Stimulated activated naive CD8-positive, alpha-beta T cell treated with anti-CD3 and anti-CD28 coated beads, Interleukin-15, Interleukin-2, amounts not matched to agents 100 ng/mL and 50 ng/mL, for 24 hours (primary cell): ENCODE measurements at regions not wholly inside any gene's neighbourhood (a gene's known extent, or its start where the extent isn't known, plus 50 kb on each side); places are given as distances from the start of the nearest gene placed in this dataset.
"Not testable (repeated sequence)": the region's sequence is repeated elsewhere in the genome, so short reads cannot be mapped to it uniquely, and the experiment has no call there.

Experiments used
- H3K27ac Mint-ChIP-seq: one replicate; pipeline ENCODE4 v1.8.0; 2021; ENCODE audit warnings: mild to moderate bottlenecking, mixed read lengths
- H3K27me3 Mint-ChIP-seq: one replicate; pipeline ENCODE4 v1.8.0; 2021; ENCODE audit warnings: mixed read lengths
- H3K36me3 Mint-ChIP-seq: one replicate; pipeline ENCODE4 v1.8.0; 2021; ENCODE audit warnings: low read depth, mixed read lengths
- H3K4me1 Mint-ChIP-seq: one replicate; pipeline ENCODE4 v1.8.0; 2021; ENCODE audit warnings: low read depth, mixed read lengths
- H3K4me3 Mint-ChIP-seq: one replicate; pipeline ENCODE4 v1.8.0; 2021; ENCODE audit warnings: mild to moderate bottlenecking, mixed read lengths
- H3K9me3 Mint-ChIP-seq: one replicate; pipeline ENCODE4 v1.8.0; 2021; ENCODE audit warnings: mixed read lengths

DNA sequence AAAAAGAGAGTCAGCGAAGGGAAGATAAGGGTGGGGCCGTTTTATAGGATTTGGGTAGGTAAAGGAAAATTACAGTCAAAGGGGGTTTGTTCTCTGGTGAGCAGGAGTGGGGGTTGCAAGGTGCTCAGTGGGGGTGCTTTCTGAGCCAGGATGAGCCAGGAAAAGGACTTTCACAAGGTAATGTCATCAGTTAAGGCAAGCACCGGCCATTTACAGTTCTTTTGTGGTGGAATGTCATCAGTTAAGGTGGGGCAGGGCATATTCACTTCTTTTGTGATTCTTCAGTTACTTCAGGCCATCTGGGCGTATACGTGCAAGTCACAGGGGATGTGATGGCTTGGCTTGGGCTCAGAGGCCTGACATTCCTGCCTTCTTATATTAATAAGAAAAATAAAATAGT, 118.6 kb downstream of the TLR5 start:
- not testable (repeated sequence) for H3K36me3 Mint-ChIP-seq, H3K4me1 Mint-ChIP-seq, H3K27ac Mint-ChIP-seq, H3K27me3 Mint-ChIP-seq, H3K4me3 Mint-ChIP-seq, H3K9me3 Mint-ChIP-seq

DNA sequence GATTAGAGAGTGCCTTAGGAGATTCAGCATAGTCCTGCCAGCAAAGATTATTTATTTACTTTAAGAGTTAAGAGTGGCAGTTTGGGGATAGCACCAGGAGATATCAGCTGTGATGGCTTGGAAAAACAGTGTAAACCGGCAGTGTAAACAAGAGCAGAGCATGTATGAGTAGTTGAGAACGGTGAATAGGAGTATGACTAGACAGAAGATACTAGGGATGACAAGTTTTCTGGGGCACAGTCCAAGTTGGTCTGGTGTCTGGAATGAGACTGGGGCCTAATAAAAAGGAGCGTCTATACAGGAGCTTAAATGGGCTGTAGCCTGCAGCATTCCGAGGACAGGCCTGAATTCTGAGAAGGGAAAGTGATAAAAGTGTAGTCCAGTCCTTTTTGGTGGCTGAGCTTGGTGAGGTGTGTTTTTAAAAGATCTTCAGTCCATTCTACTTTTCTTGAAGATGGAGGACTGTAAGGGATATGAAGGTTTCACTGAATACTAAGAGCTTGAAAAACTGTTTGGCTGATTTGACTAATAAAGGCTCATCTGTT, 117.8 kb downstream of the TLR5 start:
- H3K9me3 Mint-ChIP-seq, H3K27me3 Mint-ChIP-seq, H3K4me1 Mint-ChIP-seq, H3K27ac Mint-ChIP-seq, H3K36me3 Mint-ChIP-seq, H3K4me3 Mint-ChIP-seq: not testable (repeated sequence)

DNA sequence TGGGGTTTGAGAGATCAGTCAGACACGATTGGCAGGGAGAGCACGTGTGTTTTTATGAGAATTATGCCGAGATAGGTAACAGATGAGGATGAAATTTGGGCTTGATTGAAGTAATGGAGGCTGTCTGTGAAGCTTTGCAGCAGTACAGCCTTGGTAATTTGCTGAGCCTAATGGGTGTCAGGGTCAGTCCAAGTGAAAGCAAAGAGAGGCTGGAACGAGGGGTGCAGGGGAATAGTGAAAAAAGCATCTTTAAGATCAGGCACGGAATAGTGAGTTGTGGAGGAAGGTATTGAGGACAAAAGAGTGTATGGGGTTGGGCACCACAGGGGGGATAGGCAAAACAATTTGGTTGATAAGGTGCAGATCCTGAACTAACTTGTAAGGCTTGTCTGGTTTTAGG, 116.4 kb downstream of the TLR5 start:
- not testable (repeated sequence) for H3K27ac Mint-ChIP-seq, H3K4me3 Mint-ChIP-seq, H3K9me3 Mint-ChIP-seq, H3K36me3 Mint-ChIP-seq, H3K27me3 Mint-ChIP-seq, H3K4me1 Mint-ChIP-seq

DNA sequence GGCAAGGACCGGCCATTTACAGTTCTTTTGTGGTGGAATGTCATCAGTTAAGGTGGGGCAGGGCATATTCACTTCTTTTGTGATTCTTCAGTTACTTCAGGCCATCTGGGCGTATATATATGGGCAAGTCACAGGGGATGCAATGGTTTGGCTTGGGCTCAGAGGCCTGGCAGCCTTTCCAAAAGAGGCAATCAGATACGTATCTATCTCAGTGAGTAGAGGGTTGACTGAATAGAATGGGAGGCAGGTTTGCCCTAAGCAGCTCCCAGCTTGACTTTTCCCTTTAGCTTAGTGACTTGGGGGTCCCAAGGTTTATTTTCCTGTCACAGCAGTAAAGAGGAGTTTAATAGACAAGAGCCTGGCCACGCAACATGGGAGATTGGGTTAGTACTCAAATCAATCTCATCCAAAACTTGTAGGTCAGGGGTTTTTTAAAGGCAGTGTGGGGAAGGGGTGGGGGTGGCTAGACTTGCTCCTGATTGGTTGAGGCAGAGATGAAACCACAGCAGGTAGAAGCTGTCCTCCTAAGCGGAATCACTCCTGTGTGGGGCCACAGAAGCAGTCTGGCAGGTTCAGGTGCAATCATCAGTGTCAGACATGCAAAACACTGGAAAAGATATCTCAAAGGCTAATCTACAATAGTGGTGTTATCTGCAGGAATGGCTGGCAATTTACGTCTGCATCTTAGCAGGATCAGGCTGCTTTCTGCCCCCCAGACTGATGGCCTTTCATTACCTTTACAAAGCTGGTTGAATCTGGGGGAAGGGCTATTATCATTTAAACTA, 112.9 kb downstream of the TLR5 start:
- Mint-ChIP-seq H3K27ac (no peak overlapping the region), H3K4me1 (no peaks in the 10 kb centered on the region), H3K36me3 (no peaks in the 10 kb centered on the region), H3K27me3 (no peaks in the 10 kb centered on the region), H3K9me3 (no peaks in the 10 kb centered on the region), H3K4me3 (no peak overlapping the region)

DNA sequence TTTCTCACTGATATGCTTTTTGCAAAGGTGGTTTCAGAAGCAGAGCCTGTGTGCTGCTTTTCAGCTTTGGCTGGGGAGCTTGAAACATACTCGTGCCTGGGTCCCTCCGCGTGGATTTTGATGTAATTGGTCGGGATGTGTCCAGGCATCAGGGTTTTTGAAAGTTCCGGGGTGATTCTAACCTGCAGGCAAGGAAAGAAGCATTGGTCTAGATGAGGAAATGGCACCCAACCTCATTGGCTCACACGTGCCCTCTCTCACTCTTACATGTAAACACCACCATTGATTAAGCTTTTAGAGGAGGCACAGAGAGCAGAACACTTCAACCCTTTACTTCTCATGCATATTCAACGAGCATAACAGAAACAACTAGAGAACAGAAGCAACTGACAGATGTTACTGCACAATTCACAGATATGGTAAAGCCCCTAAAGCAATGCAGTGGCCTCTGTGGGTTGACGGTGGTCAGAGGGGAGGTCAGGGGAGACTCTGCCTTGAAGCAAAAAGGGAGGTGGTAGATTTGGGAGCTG, 112.1 kb downstream of the TLR5 start:
- H3K27me3 Mint-ChIP-seq = peaks cover 2% of the 10 kb centered on the region
- no peak overlapping the region for H3K27ac Mint-ChIP-seq
- H3K36me3 Mint-ChIP-seq = no peaks in the 10 kb centered on the region
- H3K4me1 Mint-ChIP-seq = no peaks in the 10 kb centered on the region
- H3K4me3 Mint-ChIP-seq = no peak overlapping the region
- H3K9me3 Mint-ChIP-seq = no peaks in the 10 kb centered on the region

DNA sequence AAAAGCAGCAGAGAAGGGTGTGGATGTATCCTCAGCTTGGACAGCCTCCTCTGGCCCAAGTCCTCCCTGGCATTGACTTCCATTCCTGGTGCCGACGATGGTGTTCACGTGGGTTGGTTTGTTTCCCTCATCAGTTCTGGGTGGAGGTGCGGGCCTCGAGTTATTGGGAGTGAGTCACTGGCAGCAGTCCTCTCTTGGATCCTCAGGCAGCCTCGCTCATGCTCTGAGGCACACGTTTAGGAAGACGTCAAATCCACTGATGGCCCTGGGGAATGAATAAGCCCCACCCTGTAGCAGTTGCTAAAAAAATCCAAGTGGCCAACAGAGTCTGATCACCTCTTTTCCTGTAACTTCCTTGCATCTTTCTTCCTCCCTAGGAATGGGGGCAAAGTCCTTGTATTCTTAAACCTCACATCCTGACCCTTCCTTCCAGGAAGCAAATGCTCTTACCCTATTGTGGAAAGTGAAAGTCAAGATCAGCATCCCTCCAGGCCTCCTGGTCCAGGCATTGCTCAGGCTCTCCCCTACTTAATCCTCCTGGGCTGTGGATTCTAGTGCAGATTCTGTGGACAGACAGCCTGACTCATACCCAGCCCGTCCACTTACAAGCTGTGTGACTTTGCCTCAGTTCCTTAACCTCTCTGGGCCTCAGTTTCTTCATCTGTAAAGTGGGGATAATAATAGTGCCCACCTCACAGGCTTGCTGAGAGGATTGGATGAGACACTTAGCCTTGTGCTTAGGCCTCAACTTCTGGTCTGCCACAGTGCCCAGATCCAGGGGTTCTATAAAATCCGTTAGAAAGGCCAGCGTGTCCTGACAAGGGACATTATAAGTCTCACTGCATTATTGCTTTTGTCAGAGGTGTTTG, 111.1 kb downstream of the TLR5 start:
- no peaks in the 10 kb centered on the region for H3K4me1 Mint-ChIP-seq
- no peak overlapping the region for H3K4me3 Mint-ChIP-seq
- no peaks in the 10 kb centered on the region for H3K9me3 Mint-ChIP-seq
- no peak overlapping the region for H3K27ac Mint-ChIP-seq
- H3K27me3 Mint-ChIP-seq = peaks cover 6% of the 10 kb centered on the region
- no peaks in the 10 kb centered on the region for H3K36me3 Mint-ChIP-seq

DNA sequence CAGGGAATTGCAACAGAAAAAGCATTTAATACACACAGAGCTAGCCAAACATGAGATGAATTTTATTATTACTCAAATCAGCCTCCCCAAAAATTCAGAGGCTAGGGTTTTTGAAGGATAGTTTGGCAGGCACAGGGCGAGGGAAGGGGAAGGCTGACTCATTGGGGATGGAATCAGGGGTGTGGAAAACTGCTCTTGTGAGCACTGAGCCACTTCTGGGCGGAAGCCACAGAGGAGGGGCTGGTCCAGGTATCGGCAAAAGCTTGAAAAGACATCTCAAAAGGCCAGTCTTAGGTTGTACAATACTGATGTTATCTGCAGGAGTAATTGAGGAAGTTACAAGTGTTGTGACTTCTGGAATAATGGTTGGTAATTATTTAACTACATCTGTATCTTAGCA, 109.4 kb downstream of the TLR5 start:
- Mint-ChIP-seq H3K27me3 (peaks cover 6% of the 10 kb centered on the region), H3K27ac (no peak overlapping the region), H3K36me3 (no peaks in the 10 kb centered on the region), H3K4me1 (no peaks in the 10 kb centered on the region), H3K4me3 (no peak overlapping the region), H3K9me3 (no peaks in the 10 kb centered on the region)

DNA sequence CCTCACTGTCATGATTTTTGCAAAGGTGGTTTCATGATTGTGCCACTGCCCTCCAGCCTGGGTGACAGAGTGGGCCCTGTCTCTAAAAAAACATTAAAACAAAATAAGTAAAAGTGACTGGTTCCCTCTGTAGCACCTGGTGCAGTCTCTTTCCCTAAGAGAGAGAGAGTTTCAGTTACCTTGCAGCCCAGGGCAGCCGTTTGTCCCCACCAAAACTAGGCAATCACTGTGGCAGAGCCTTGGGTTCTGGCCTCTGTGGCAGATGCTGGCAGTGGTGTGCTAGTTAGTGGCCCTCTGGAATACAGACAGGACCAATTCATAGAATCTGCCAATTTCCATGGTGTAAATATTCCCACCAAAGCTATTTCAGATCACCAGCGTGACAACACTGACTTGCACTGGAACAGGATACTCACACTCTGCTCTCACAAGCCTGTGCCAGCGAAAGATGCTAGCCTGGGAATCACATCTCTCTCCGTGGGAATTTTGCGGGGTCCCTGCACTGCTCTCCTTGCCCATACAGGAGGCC, 108.7 kb downstream of the TLR5 start:
- Mint-ChIP-seq H3K4me3 (no peak overlapping the region), H3K27ac (no peak overlapping the region), H3K9me3 (no peaks in the 10 kb centered on the region)

DNA sequence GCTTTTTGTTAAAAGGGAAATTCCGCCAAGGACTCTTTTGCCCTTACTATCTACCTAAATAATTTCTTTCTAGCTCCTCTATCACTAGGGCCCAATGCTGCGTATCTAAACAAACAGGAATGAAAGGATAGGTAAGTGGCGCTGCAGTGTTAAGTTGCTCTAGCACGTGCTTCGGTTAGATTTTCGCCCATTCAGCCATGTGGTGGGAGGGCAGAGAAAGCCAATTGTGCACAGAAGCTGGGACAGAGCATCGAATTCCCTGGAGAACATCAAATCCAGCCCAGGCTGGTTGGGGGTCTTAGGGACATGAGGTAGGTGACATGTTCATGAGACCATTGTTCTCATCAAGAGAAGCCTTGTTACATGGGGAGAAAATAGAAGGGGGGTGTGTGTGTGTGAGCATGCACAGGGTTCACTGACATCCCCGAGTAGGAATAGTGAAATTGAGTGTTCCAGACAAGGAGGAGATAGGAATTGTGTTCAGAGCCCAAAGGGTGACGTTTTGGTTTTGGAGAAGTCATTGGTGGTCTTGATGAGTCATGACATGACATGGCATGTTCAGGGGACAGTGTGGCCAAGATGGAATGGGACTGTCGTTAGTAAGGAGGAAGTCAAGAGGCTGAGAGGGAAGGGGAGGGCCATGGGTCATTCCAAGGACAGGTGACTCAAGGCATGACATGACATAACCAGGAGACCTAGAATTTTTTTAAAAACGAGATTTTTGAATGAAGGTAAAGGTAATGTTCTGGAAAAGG, 107.1 kb downstream of the TLR5 start:
- Mint-ChIP-seq H3K27me3 (peaks cover 6% of the 10 kb centered on the region), H3K36me3 (no peaks in the 10 kb centered on the region), H3K9me3 (no peaks in the 10 kb centered on the region), H3K4me1 (no peaks in the 10 kb centered on the region), H3K4me3 (no peak overlapping the region), H3K27ac (no peak overlapping the region)

More for the DNA sequence above, 108.7 kb downstream of the TLR5 start:
- Mint-ChIP-seq H3K27me3 (peaks cover 6% of the 10 kb centered on the region), H3K4me1 (no peaks in the 10 kb centered on the region), H3K36me3 (no peaks in the 10 kb centered on the region)

DNA sequence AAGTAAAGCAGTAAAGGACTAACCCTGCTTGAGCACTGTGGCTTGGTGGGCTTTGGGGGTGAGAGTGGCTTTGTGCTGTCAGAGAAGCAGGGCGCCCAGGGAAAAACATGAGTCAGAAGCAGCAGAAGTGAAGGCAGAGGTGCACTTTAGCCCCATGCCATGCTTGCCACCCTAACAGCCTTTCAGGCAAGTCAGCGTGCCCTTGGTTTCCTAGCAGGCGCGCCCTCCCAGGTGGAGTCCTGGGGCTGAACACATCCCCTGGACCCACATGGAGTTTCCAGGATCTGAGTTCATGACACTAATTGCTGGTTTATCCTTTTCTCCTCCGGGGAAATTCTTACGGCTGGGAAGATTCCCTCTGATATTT, 106.6 kb downstream of the TLR5 start:
- Mint-ChIP-seq H3K27ac (no peak overlapping the region), H3K9me3 (no peaks in the 10 kb centered on the region), H3K4me3 (no peak overlapping the region), H3K36me3 (no peaks in the 10 kb centered on the region), H3K27me3 (peaks cover 6% of the 10 kb centered on the region), H3K4me1 (no peaks in the 10 kb centered on the region)

DNA sequence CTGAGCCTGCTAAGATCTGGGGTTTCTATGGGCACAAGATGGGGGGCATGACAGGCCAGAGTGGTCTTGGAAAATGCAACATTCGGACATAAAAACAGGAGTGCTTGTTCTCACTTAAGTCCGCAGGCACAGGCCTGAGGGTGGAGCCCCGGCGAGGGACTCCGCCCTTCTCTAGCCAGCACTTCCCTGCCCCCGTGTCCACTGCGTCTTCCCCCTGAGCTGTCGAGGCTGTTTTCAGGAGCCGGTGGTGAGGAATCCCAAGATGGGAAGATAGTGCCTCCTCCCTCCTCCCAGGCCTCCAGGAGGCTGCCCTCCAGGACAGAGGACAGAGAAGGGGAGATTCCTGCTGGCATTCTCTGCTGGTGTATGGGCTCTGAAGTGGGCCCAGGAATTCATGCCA, 105.2 kb downstream of the TLR5 start:
- H3K9me3 Mint-ChIP-seq = no peaks in the 10 kb centered on the region
- H3K4me1 Mint-ChIP-seq = no peaks in the 10 kb centered on the region
- H3K27ac Mint-ChIP-seq = no peak overlapping the region
- H3K4me3 Mint-ChIP-seq = no peak overlapping the region
- H3K27me3 Mint-ChIP-seq = peaks cover 9% of the 10 kb centered on the region
- H3K36me3 Mint-ChIP-seq = no peaks in the 10 kb centered on the region

DNA sequence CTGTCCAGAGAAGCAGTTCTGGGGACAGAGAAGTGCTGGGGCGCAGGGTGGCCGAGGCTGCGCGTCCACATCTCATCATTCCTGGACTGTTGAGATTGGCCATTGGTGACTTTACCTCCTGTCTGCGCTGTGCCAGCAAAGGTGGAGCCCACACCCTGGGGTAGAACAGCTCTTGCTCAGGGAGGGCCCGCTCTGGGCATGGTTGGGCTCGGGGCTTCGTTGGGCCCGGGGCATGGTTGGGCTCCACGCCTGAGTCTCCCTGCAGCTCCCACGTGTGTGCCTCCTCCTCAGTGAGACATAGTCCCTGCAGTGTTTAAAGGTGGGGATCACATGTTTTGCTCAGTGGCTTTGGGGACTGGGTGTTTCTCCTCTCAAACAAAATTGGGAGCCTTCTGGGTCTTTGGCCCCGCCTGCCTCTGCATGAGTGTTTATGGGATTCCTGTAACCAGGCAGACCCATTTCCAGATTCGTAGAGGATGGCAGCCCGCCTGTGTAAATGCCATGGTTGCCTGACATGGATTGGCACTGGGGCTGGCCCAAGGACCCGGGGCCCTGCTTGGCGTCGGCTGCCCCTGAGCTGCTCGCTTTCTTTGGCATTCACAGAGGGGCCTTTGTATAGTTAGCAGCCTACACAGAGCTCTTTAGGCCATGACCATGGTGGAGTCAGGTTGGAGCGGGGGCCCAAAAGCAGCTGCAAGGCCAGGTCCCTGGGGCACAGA, 104.6 kb downstream of the TLR5 start:
- Mint-ChIP-seq H3K36me3 (no peaks in the 10 kb centered on the region), H3K27ac (no peak overlapping the region), H3K27me3 (peaks cover 9% of the 10 kb centered on the region), H3K9me3 (no peaks in the 10 kb centered on the region), H3K4me3 (no peak overlapping the region), H3K4me1 (no peaks in the 10 kb centered on the region)

DNA sequence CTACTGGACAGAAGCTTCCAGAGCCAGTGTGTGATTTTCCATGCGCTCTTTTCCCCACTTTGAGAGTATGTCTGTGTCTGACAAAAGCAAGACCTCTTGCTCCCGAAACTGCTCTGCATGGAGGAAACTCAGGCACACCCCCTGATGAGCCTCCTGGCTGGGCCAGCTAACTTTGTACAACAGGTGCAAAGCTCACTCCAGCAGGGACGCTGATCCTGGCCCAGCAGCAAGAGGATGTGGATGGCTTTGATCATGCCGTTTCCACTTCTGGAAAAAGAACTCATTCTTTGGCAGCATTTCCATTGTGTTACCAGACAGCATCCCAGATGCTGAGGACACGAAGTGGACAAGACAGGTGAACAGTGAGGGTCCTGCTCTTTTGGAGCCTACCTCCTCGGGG, 103.1 kb downstream of the TLR5 start:
- H3K4me1 Mint-ChIP-seq = no peaks in the 10 kb centered on the region
- no peaks in the 10 kb centered on the region for H3K9me3 Mint-ChIP-seq
- no peaks in the 10 kb centered on the region for H3K36me3 Mint-ChIP-seq
- no peak overlapping the region for H3K4me3 Mint-ChIP-seq
- peaks cover 9% of the 10 kb centered on the region for H3K27me3 Mint-ChIP-seq
- no peak overlapping the region for H3K27ac Mint-ChIP-seq

DNA sequence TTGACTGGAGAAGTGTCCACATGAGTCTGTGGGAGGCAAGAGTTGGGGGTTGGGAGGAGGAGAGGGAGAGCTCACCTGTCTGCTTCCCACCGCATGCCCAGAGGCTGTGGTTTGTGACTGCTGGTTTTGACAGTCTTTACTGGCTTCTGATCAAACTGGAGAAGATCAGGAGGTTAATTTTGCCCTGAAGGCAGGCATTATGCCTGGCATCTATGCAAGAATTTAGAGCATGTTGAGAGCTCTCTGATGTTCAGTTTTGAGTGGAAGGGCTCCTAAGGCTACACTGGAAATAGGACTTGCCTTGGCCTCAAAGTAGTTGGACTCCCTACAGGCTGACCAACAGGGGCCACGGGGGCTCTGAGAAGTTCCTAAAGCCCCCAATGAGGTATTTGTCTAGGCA, 101.6 kb downstream of the TLR5 start:
- Mint-ChIP-seq H3K27ac (no peak overlapping the region), H3K36me3 (no peaks in the 10 kb centered on the region), H3K9me3 (peaks cover 5% of the 10 kb centered on the region), H3K27me3 (peaks cover 3% of the 10 kb centered on the region), H3K4me1 (no peaks in the 10 kb centered on the region), H3K4me3 (no peak overlapping the region)
